ENCODE measurements at regions not wholly inside any gene's neighbourhood (a gene's known extent, or its start where the extent isn't known, plus 50 kb on each side); places are given as distances from the start of the nearest gene placed in this dataset.

DNA sequence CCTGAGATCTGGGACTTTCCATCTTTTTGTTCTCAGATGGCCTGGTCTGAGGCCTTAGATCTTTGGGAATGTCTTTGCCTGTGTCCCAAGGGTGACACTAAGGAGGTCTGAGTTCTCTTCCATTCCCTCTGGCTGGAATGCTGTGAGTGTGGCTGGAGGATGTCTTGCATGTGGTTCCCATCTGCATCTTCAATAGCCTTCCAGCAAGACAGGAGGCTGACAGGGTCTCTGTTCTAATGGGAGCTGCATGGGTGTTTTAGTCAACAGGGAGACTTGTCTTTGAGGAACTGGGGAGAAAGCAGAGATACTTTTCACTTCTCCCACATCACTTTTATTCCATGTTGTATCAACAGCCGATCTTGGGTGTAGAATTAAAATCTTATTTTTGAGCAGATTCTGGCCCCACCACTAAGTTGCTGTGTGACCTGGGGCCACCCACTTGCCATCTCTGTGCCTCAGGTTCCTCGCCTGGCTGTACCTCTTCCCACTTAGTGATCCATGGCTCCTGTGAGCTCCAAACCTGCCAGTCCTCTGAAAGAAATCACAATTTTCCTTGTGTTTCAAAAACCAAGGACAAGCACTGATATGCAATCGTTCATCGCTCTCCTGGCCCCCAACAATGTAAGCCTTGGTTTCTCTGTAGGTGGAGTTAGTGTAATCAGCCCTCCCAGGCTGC, 75.2 kb downstream of the LSM3 start:
- no peak overlapping the region for H3T11ph ChIP-seq (ENCODE audit: low read length)
- no peak overlapping the region for H4K8ac ChIP-seq (replicated peaks; ENCODE audit: insufficient read length, low read depth, low read length)
- no peak overlapping the region for H3K4ac ChIP-seq (ENCODE audit: low read depth, low read length)
- H3K27me3 ChIP-seq (ENCODE audit: insufficient read depth, low read length): 0 out of 2 replicates have a peak, but pooled peaks cover 3% of the 10 kb centered on the region
- H2BK120ac ChIP-seq (ENCODE audit: low read depth, low read length, poor library complexity, severe bottlenecking): no peak overlapping the region
- H3K27ac ChIP-seq (ENCODE audit: insufficient read length, low read depth, low read length): no peak overlapping the region
- no peak overlapping the region for H2AK5ac ChIP-seq (ENCODE audit: insufficient read length, low read length)
- Mint-ChIP-seq H3K27ac (no peak overlapping the region), H3K27me3 (ENCODE audit: low read depth) (peaks cover 12% of the 10 kb centered on the region), H3K4me3 (no peak overlapping the region), H3K4me1 (peaks cover 10 to 11% of the 10 kb centered on the region in 2 experiments), H3K9me3 (no peaks in the 10 kb centered on the region), H3K36me3 (ENCODE audit: insufficient read depth in 1 of 3, low read depth in 3 of 3) (no peaks in the 10 kb centered on the region)
- H3K23ac ChIP-seq (ENCODE audit: insufficient read length, low read depth, low read length): no peak overlapping the region
- no peaks in the 10 kb centered on the region for H3K9me3 ChIP-seq (ENCODE audit: control insufficient read depth, low read depth, low read length)
- no peak overlapping the region for H3K14ac ChIP-seq (ENCODE audit: insufficient read depth, low read length)
- no peak overlapping the region for H2BK5ac ChIP-seq (ENCODE audit: insufficient read length, low read length)
- H3K4me1 ChIP-seq (ENCODE audit: insufficient read depth, low read length): no peaks in the 10 kb centered on the region
- no peaks in the 10 kb centered on the region for H3K79me2 ChIP-seq (ENCODE audit: insufficient read depth, low read length)
- no peak overlapping the region for H4K91ac ChIP-seq (ENCODE audit: insufficient read length, low read depth, low read length)
- H3K4me2 ChIP-seq (ENCODE audit: insufficient read depth, insufficient read length, low read length): no peak overlapping the region
- no peaks in the 10 kb centered on the region for H4K20me1 ChIP-seq (ENCODE audit: control insufficient read depth, insufficient read depth, insufficient read length)
- no peak overlapping the region for H4K5ac ChIP-seq (ENCODE audit: insufficient read length, low read depth, low read length)
- no peak for DNase-seq
- no peak overlapping the region for H2BK20ac ChIP-seq (ENCODE audit: low read depth, low read length, poor library complexity, severe bottlenecking)
- H2BK12ac ChIP-seq (ENCODE audit: insufficient read length, low read depth, low read length): no peak overlapping the region
- no peak overlapping the region for H2BK15ac ChIP-seq (ENCODE audit: low read depth, low read length)
- TF ChIP-seq, protein P1, sequence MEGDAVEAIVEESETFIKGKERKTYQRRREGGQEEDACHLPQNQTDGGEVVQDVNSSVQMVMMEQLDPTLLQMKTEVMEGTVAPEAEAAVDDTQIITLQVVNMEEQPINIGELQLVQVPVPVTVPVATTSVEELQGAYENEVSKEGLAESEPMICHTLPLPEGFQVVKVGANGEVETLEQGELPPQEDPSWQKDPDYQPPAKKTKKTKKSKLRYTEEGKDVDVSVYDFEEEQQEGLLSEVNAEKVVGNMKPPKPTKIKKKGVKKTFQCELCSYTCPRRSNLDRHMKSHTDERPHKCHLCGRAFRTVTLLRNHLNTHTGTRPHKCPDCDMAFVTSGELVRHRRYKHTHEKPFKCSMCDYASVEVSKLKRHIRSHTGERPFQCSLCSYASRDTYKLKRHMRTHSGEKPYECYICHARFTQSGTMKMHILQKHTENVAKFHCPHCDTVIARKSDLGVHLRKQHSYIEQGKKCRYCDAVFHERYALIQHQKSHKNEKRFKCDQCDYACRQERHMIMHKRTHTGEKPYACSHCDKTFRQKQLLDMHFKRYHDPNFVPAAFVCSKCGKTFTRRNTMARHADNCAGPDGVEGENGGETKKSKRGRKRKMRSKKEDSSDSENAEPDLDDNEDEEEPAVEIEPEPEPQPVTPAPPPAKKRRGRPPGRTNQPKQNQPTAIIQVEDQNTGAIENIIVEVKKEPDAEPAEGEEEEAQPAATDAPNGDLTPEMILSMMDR (conservative IDR thresholded peaks at IDR 0.05): no peak
- H3K56ac ChIP-seq (ENCODE audit: insufficient read length, low read depth, low read length): no peak overlapping the region
- no peak overlapping the region for H3K9ac ChIP-seq (ENCODE audit: extremely low read depth, insufficient read length, low read length)
- H3K23me2 ChIP-seq (ENCODE audit: insufficient read length, low read depth, low read length, poor library complexity, severe bottlenecking): no peaks in the 10 kb centered on the region
- no peaks in the 10 kb centered on the region for H3K79me1 ChIP-seq (ENCODE audit: insufficient read depth, low read depth, low read length, poor library complexity, severe bottlenecking)
- no peak overlapping the region for H3K18ac ChIP-seq (ENCODE audit: insufficient read length, low read depth, low read length)
- no peak overlapping the region for H2AFZ ChIP-seq (ENCODE audit: low read length)
- WGBS (ENCODE audit: extremely low coverage, insufficient read length, low lambda C conversion rate): no CpG with 5 or more reads among the region's 4 CpGs
